Heart left ventricle (tissue), 13 donors: ENCODE measurements at regions not wholly inside any gene's neighbourhood (a gene's known extent, or its start where the extent isn't known, plus 50 kb on each side); places are given as distances from the start of the nearest gene placed in this dataset.

ENCODE experiments used
- POLR2A ChIP-seq, 2 donors: fragments of 450-650 bp; IDR thresholded peaks; one replicate each; pipeline ENCODE4 v1.6.1; 2017; ENCODE audit warnings: antibody characterized with exemption in 2 of 2, mild to moderate bottlenecking in 2 of 2, moderate library complexity in 2 of 2
- TF ChIP-seq, protein P1 (sequence below), 12 donors: fragments of 200-600 bp; sonication (generic) in 4 of 12; IDR thresholded peaks; one replicate each; pipeline versions ENCODE4 v1.5.0 to v1.8.0; 2018 to 2022; ENCODE audit warnings: antibody characterized with exemption in 12 of 12, mild to moderate bottlenecking in 5 of 12
- donor health status: ischemic (EF 13 %, LVEDD 7.1; RV severe dilation, severe dysfunction).
- donor health status: DM: no; HTN: yes; CAD: no.
- donor health status: DM: no; HTN: no; CAD: no.
- donor health status: ischemic (EF 25% LVEDD 6.9; RV normal size, moderate dysfunction).
- donor health status: ischemic (EF 25% LVEDD 5.7; RV mildly dilated, moderate dysfunction).
- donor health status: ischemic (EF 35%, LVEDD 5.7; RV mildly dilated, moderate dysfunction).
- donor health status: nonischemic (EF 11% LVEDD 7.7; RV severe dilation, severe dysfunction).
- donor health status: DM: yes; HTN: yes; CAD: no.
- donor health status: PGD.
- donor health status: ischemic (EF 29% LVEDD 5.4; RV normal size, mild dysfunction).
- donor health status: nonischemic (EF 23%, LVEDD 6.1; RV moderate dilation, normal function).

DNA sequence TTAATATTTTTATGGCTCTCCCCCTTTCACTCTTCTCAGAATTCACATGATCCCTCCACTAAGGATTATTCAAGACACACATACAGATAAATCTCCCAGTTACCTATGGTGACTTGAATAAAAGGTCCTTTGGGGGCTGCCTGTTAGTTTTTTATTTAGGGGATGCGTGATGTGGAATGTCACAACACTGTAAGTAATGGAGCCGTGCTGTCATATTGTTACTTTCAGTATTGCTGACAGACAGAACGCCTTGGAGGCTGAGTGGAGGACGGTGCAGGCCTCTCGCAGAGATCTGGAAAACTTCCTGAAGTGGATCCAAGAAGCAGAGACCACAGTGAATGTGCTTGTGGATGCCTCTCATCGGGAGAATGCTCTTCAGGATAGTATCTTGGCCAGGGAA lies 291.7 kb downstream of the UTRN start:
- TF ChIP-seq, protein P1, sequence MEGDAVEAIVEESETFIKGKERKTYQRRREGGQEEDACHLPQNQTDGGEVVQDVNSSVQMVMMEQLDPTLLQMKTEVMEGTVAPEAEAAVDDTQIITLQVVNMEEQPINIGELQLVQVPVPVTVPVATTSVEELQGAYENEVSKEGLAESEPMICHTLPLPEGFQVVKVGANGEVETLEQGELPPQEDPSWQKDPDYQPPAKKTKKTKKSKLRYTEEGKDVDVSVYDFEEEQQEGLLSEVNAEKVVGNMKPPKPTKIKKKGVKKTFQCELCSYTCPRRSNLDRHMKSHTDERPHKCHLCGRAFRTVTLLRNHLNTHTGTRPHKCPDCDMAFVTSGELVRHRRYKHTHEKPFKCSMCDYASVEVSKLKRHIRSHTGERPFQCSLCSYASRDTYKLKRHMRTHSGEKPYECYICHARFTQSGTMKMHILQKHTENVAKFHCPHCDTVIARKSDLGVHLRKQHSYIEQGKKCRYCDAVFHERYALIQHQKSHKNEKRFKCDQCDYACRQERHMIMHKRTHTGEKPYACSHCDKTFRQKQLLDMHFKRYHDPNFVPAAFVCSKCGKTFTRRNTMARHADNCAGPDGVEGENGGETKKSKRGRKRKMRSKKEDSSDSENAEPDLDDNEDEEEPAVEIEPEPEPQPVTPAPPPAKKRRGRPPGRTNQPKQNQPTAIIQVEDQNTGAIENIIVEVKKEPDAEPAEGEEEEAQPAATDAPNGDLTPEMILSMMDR (IDR thresholded peaks at IDR 0.05): no peak
- TF ChIP-seq POLR2A (IDR thresholded peaks at IDR 0.05): no peak
